PFSK-1 (cell line): ENCODE measurements at regions not wholly inside any gene's neighbourhood (a gene's known extent, or its start where the extent isn't known, plus 50 kb on each side); places are given as distances from the start of the nearest gene placed in this dataset.

ENCODE experiments used
- FOXP2 ChIP-seq: optimal IDR thresholded peaks from 2 replicates; pipeline ENCODE3; 2011; ENCODE audit warnings: borderline replicate concordance, control low read depth, inconsistent platforms; ENCODE audit not compliant: insufficient read depth; ENCODE audit errors: extremely low read length, extremely low read depth
- POLR2AphosphoS5 ChIP-seq: IDR thresholded peaks from 2 replicates; pipeline ENCODE4 v1.6.1; 2012; ENCODE audit warnings: low read depth, mild to moderate bottlenecking, control low read depth, low read length, moderate library complexity
- REST ChIP-seq, 2 experiments: IDR thresholded peaks; 2 replicates each; pipeline versions ENCODE4 v1.6.1 to v1.8.0; 2011 to 2012; ENCODE audit warnings: low read depth in 2 of 2, low read length in 2 of 2, control low read depth in 1 of 2, inconsistent platforms in 1 of 2, mild to moderate bottlenecking in 1 of 2, moderate library complexity in 1 of 2; ENCODE audit not compliant: insufficient read depth in 1 of 2
- SIN3A ChIP-seq: IDR thresholded peaks from 2 replicates; pipeline ENCODE4 v1.6.1; 2012; ENCODE audit warnings: mild to moderate bottlenecking, low read length, moderate library complexity, borderline replicate concordance; ENCODE audit not compliant: insufficient read depth
- TAF1 ChIP-seq: IDR thresholded peaks from 2 replicates; pipeline ENCODE4 v1.6.1; 2012; ENCODE audit warnings: low read length, control low read depth, borderline replicate concordance; ENCODE audit not compliant: insufficient read depth

GRCh38 chr4:31005037-31005436 is 284.9 kb downstream of the PCDH7 start:
- no peak for TF ChIP-seq REST (IDR thresholded peaks at IDR 0.05; ENCODE audit: insufficient read depth in 1 of 2, low read depth in 2 of 2, low read length in 2 of 2)
- TF ChIP-seq TAF1 = no peak

GRCh38 chr4:31007858-31008257 is 287.7 kb downstream of the PCDH7 start:
- no peak for TF ChIP-seq POLR2AphosphoS5
- TF ChIP-seq REST (IDR thresholded peaks at IDR 0.05; ENCODE audit: insufficient read depth in 1 of 2, low read depth in 2 of 2, low read length in 2 of 2) = no peak
- TF ChIP-seq SIN3A = no peak
- TF ChIP-seq FOXP2 = no peak
- TF ChIP-seq TAF1 = no peak

GRCh38 chr4:31009926-31010325 is 289.8 kb downstream of the PCDH7 start:
- TF ChIP-seq POLR2AphosphoS5 (no peak), SIN3A (no peak), TAF1 (no peak), FOXP2 (no peak), REST (IDR thresholded peaks at IDR 0.05; ENCODE audit: insufficient read depth in 1 of 2, low read depth in 2 of 2, low read length in 2 of 2) (no peak)

- TF ChIP-seq SIN3A (no peak), FOXP2 (no peak), REST (IDR thresholded peaks at IDR 0.05; ENCODE audit: insufficient read depth in 1 of 2, low read depth in 2 of 2, low read length in 2 of 2) (no peak), TAF1 (no peak), POLR2AphosphoS5 (no peak)
These were observed 295.0 kb downstream of the PCDH7 start for GRCh38 chr4:31015123-31015522.

GRCh38 chr4:31016322-31017061 is 296.3 kb downstream of the PCDH7 start:
- TF ChIP-seq SIN3A (no peak), REST (IDR thresholded peaks at IDR 0.05; ENCODE audit: insufficient read depth in 1 of 2, low read depth in 2 of 2, low read length in 2 of 2) (no peak), TAF1 (no peak), FOXP2 (no peak), POLR2AphosphoS5 (no peak)
